MM.1S (cell line): ENCODE measurements at regions not wholly inside any gene's neighbourhood (a gene's known extent, or its start where the extent isn't known, plus 50 kb on each side); places are given as distances from the start of the nearest gene placed in this dataset.

Experiments used
- DNase-seq: peaks from one replicate; pipeline ENCODE4 v3.0.0-alpha.2; 2015
- H2AFZ ChIP-seq: fragments of 300-600 bp; sonication (generic); 2 replicates; pipeline ENCODE4 v1.6.0; 2016; ENCODE audit warnings: antibody characterized with exemption, low read length
- H3F3A ChIP-seq: fragments of 300-600 bp; sonication (generic); 2 replicates; pipeline ENCODE4 v1.6.1; 2016; ENCODE audit warnings: mild to moderate bottlenecking, antibody characterized with exemption, low read length, moderate library complexity, mixed read lengths; ENCODE audit not compliant: insufficient read depth
- H3K27ac ChIP-seq: fragments of 300-600 bp; sonication (generic); 2 replicates; pipeline ENCODE4 v1.5.1; 2016; ENCODE audit warnings: mild to moderate bottlenecking, low read length
- H3K27me3 ChIP-seq: fragments of 300-600 bp; sonication (generic); replicated peaks from 2 replicates; pipeline ENCODE4 v1.6.0; 2016; ENCODE audit warnings: low read length; ENCODE audit not compliant: insufficient read depth
- H3K36me3 ChIP-seq: fragments of 300-600 bp; sonication (generic); replicated peaks from 2 replicates; pipeline ENCODE4 v1.6.1; 2016; ENCODE audit warnings: mild to moderate bottlenecking, low read length, mixed read lengths; ENCODE audit not compliant: insufficient read depth
- H3K4me1 ChIP-seq: fragments of 300-600 bp; sonication (generic); 2 replicates; pipeline ENCODE4 v1.6.1; 2016; ENCODE audit warnings: low read length, mixed read lengths
- H3K4me2 ChIP-seq: fragments of 300-600 bp; sonication (generic); 2 replicates; pipeline ENCODE4 v1.6.0; 2016; ENCODE audit warnings: low read depth, low read length
- H3K4me3 ChIP-seq: fragments of 300-600 bp; sonication (generic); 2 replicates; pipeline ENCODE4 v1.5.1; 2016; ENCODE audit warnings: low read length, mixed read lengths
- H3K79me2 ChIP-seq: fragments of 300-600 bp; sonication (generic); 2 replicates; pipeline ENCODE4 v1.6.1; 2016; ENCODE audit warnings: mixed run types, low read length, mixed read lengths
- H3K9ac ChIP-seq: fragments of 300-600 bp; sonication (generic); 2 replicates; pipeline ENCODE4 v1.6.1; 2016; ENCODE audit warnings: low read length, mixed read lengths
- H3K9me2 ChIP-seq: fragments of 300-600 bp; sonication (generic); replicated peaks from 2 replicates; pipeline ENCODE4 v1.6.1; 2016; ENCODE audit warnings: mild to moderate bottlenecking, low read length, mixed read lengths; ENCODE audit not compliant: insufficient read depth
- H3K9me3 ChIP-seq: fragments of 300-600 bp; sonication (generic); replicated peaks from 2 replicates; pipeline ENCODE4 v1.6.1; 2016; ENCODE audit warnings: mild to moderate bottlenecking, low read length, mixed read lengths; ENCODE audit not compliant: insufficient read depth
- H4K20me1 ChIP-seq: fragments of 300-600 bp; sonication (generic); 2 replicates; pipeline ENCODE4 v1.6.1; 2016; ENCODE audit warnings: mild to moderate bottlenecking, low read length, moderate library complexity, mixed read lengths; ENCODE audit not compliant: insufficient read depth
- CTCF ChIP-seq: fragments of 300-600 bp; sonication (generic); IDR thresholded peaks from 2 replicates; pipeline ENCODE4 v1.5.1; 2016; ENCODE audit warnings: antibody characterized with exemption, low read length, mixed read lengths
- EZH2 ChIP-seq: fragments of 300-600 bp; sonication (generic); optimal IDR thresholded peaks from 2 replicates; pipeline ENCODE3; 2017; ENCODE audit warnings: low read depth, mild to moderate bottlenecking, antibody characterized with exemption, low read length, mixed read lengths
- EZH2phosphoT487 ChIP-seq: fragments of 300-600 bp; sonication (generic); IDR thresholded peaks from 2 replicates; pipeline ENCODE4 v1.6.1; 2018; ENCODE audit warnings: antibody characterized with exemption, low read length

- Histone ChIP-seq H3F3A (no peaks in the 10 kb centered on the region), H3K4me2 (no peak overlapping the region), H3K4me1 (no peaks in the 10 kb centered on the region), H3K9me2 (no peaks in the 10 kb centered on the region), H4K20me1 (no peaks in the 10 kb centered on the region), H3K27me3 (no peaks in the 10 kb centered on the region), H3K36me3 (no peaks in the 10 kb centered on the region), H3K9ac (no peak overlapping the region), H3K9me3 (no peaks in the 10 kb centered on the region), H2AFZ (no peak overlapping the region), H3K27ac (no peak overlapping the region), H3K4me3 (no peak overlapping the region), H3K79me2 (no peaks in the 10 kb centered on the region)
- no peak for DNase-seq
- TF ChIP-seq EZH2, result no peak
- no peak for TF ChIP-seq CTCF
- TF ChIP-seq EZH2phosphoT487, result no peak
Observed at GRCh38 chr14:25436906-25437305, 387.0 kb upstream of the STXBP6 start.

- no peak for DNase-seq
- no peaks in the 10 kb centered on the region for H3K36me3 ChIP-seq
- H3K9me3 ChIP-seq, result no peaks in the 10 kb centered on the region
- H3K9me2 ChIP-seq, result no peaks in the 10 kb centered on the region
- no peaks in the 10 kb centered on the region for H3K4me1 ChIP-seq
- no peak overlapping the region for H3K4me2 ChIP-seq
- no peaks in the 10 kb centered on the region for H3F3A ChIP-seq
- no peaks in the 10 kb centered on the region for H4K20me1 ChIP-seq
- no peak overlapping the region for H3K27ac ChIP-seq
- H2AFZ ChIP-seq, result no peak overlapping the region
- no peak overlapping the region for H3K4me3 ChIP-seq
- no peak overlapping the region for H3K9ac ChIP-seq
- no peaks in the 10 kb centered on the region for H3K27me3 ChIP-seq
- TF ChIP-seq EZH2 (no peak), EZH2phosphoT487 (no peak), CTCF (no peak)
- H3K79me2 ChIP-seq, result no peaks in the 10 kb centered on the region
Observed at GRCh38 chr14:25436288-25436875, 386.4 kb upstream of the STXBP6 start.

- H3K9me2 ChIP-seq, result no peaks in the 10 kb centered on the region
- H3K4me3 ChIP-seq, result no peak overlapping the region
- no peak overlapping the region for H2AFZ ChIP-seq
- H3K27me3 ChIP-seq, result no peaks in the 10 kb centered on the region
- DNase-seq, result peak; percentile 23
- H3K9ac ChIP-seq, result no peak overlapping the region
- no peak overlapping the region for H3K27ac ChIP-seq
- no peaks in the 10 kb centered on the region for H3K4me1 ChIP-seq
- H3K9me3 ChIP-seq, result no peaks in the 10 kb centered on the region
- no peaks in the 10 kb centered on the region for H3F3A ChIP-seq
- H4K20me1 ChIP-seq, result no peaks in the 10 kb centered on the region
- no peaks in the 10 kb centered on the region for H3K36me3 ChIP-seq
- TF ChIP-seq CTCF (peak; percentile 31), EZH2phosphoT487 (no peak), EZH2 (no peak)
- no peak overlapping the region for H3K4me2 ChIP-seq
- H3K79me2 ChIP-seq, result no peaks in the 10 kb centered on the region
Observed at GRCh38 chr14:25431211-25432076, 381.5 kb upstream of the STXBP6 start.
